IPS DF 4.7 (cell line): ENCODE measurements at regions not wholly inside any gene's neighbourhood (a gene's known extent, or its start where the extent isn't known, plus 50 kb on each side); places are given as distances from the start of the nearest gene placed in this dataset.
"Not testable (repeated sequence)": the region's sequence is repeated elsewhere in the genome, so short reads cannot be mapped to it uniquely, and the experiment has no call there.

Experiments used
- DNase-seq: peaks from one replicate; pipeline ENCODE4 v3.0.0-alpha.2; 2013; ENCODE audit warnings: low spot score; ENCODE audit errors: extremely low read depth

DNA sequence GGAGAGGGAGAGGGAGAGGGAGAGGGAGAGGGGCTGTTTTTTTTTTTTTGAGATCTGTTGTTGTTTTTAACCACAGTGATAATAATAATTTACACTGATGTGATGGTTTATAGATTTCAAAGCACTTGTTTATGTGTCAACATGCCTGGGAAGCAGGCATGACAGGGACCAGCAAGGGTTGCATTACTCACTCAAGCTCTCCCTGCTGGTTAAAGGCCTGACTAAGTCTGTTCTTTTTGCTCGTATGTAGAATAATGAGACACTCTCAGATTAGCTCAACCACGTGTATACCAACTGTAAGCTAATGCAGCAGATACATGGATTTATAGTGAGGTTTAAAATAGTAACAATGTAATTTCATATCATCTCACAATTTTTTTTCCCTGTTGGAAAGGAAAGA is 134.6 kb upstream of the BOD1L1 start:
- no peak for DNase-seq

DNA sequence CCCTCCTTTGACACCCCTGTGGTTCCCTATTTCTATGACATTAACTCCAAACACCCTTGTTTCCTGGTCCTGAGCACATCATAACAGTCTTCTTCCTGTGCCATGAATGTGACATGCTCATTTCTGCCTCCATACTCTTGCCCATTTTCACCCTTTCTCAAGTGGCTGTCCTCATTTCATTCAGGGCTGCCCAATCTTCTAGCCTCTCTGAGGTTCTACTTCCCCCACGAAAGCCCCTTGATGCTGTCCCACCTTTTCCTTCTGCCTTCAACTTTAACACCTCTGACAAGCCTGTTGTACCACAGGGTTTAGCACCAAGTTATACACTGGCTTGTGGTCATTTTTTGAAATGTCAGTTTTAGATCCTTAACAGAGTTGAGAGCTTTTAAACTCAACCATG is 136.2 kb upstream of the BOD1L1 start:
- no peak for DNase-seq

DNA sequence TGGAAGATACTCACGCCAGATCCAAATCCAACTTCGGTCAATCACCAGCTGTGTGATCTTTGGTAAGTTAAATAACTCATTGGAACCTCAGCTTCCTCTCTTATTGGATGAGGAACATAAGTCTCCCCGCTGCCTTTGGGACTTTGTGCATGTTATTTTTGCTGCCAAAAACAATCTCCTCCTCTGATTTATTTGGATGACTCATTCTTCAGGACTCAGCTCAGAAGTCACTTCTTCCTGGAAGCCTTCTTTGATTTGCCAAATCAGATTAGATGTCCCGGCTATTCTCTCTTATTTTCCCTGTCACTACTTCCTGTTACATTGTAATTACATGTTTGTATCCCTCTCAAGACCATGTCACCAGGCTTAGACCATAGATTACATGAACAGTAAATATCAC is 138.0 kb upstream of the BOD1L1 start:
- no peak for DNase-seq

DNA sequence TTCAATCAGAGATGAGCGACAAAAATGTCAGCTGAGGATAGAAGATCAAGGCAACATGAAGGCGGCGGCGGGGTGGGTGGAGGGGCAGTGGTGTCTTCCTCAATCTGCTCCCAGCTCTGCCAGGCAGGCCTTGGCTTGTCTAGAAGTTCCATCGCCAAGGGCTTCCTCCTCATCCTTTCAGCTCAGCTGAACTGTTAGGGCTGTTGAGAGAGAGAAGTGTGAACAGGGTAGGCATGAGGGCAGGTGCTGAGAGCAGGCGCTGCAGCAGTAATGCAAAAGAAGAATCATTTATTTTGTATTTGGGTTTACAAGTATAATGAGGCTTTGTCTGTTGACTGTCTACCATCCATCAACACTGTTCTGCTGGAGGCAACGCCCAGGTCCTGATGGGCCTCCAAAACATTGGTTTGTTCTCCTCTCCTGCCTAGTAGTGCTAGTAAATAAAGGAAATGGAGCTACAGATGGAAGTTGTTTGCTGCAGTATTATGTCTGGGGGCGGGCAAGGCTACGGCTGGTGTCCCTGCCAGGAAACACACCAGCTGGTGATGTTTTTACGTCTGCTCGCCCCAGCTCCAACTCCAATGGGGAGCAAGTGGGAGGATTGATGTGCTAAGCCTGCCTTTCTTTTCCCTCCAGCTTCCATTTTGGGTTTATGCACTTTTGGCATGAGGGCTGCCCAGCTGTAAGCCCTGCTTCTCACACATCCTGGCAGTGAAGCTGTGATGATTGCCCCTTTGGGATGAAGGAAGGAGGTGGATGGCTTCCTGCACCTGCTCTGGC is 139.4 kb upstream of the BOD1L1 start:
- DNase-seq: no peak

DNA sequence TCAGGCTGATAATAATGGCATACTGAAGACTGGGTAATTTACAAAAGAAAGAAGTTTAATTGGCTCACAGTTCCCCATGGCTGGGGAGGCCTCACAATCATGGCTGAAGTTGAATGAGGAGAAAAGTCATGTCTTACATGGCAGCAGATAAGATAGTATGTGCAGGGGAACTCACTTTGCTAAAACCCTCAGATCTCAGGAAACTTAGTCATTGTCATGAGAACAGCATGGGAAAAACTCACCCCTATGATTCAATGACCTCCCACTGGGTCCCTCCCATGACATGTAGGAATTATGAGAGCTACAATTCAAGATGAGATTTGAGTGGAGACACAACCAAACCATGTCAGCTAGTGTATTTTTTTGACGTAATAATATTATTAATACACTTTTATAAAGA is 149.8 kb upstream of the BOD1L1 start:
- DNase-seq: no peak

DNA sequence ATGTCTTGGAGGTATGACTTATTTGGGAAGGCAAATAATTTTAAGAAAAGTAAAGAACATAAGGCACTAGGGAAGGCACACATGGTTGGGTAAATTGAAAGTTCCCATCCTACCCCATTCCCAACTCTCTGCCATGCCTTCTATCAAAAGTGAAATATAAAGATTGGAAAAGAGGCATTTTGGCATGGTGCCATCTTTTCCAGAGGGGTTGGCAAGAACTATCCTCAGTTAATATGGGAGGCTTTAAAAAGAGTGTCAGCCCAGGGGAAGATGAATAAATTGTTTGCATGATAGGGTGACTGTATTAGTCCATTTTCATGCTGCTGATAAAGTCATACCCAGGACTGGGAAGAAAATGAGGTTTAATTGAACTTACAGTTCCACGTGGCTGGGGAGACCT is 150.8 kb upstream of the BOD1L1 start:
- no peak for DNase-seq

DNA sequence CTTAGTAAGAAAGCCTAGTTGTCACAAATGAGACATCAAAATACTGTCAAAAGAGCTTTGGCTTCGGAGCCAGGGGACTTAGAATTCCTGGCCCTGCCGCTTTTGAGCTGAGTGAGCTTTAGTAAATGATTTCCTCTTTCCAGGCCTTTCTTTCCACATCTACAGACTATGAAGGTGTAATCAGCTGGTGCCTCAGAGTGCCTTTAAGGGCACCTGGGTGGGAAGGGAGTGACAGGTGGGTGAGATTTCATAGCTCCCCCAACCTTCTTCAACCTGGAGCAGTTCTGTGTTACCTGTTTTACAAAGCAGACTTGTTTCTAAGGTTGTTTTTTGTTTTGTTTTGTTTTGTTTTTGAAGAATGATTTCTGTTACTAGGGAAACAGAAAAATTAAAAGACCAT is 154.7 kb upstream of the BOD1L1 start:
- no peak for DNase-seq

DNA sequence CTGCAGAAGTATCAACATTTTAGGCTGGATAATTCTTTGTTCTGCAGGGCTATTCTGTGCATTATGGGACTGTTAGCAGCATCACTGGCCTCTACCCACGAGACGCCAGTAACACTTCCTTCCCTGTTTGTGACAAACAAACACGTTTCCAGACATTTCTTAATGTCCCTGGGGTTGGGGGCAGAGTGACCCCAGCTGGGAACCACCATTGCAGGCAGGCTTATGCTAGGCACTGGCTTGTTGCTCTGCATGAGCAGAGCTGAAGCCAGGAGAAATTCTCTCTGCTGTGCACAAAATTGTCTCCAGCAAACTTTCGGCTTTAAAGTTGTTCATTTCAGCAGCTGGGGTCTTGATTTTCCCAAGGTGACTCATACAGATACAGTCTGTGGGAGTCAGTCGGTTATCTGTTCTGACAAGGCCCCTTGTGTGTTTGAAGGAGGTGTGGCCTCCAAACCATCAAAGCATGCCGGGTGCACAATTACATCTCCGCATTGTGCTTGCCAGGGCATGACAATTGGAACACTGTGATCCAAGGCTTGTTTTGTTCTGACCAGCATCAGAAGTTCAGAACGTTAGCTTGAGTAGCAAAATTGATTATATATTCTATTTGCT is 156.4 kb upstream of the BOD1L1 start:
- DNase-seq: no peak

DNA sequence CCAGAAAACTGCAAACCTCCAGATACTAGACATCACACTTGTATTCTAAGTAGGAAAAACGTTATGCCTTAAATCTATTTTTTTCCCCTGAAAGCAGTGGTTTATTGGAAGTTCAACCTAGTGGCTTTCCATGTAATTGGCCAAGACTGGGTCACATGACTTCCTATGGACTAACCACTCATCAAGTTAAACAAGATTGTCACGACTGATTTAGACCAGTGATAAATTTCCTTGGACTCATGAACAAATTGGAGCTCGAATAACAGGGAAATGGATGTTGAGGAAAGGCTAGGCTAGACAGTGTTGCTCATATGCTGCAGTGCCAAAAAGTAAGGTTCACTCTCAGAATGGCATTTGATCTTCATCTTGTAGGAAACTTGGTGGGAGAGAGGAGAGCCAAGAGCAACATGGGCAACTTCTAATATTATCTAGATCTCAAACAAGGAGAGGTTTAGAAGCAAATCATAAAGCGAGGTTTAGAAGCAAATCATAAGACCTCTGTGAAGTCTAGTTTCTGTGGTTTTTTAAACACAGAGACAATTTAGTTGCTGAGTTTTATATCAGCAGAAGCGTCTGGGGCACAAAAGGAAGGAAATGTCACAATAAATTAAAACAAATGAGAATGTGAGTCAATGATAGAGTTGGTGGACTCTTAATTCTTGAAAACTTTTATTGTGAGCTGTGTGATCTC is 165.6 kb upstream of the BOD1L1 start:
- DNase-seq: no peak

DNA sequence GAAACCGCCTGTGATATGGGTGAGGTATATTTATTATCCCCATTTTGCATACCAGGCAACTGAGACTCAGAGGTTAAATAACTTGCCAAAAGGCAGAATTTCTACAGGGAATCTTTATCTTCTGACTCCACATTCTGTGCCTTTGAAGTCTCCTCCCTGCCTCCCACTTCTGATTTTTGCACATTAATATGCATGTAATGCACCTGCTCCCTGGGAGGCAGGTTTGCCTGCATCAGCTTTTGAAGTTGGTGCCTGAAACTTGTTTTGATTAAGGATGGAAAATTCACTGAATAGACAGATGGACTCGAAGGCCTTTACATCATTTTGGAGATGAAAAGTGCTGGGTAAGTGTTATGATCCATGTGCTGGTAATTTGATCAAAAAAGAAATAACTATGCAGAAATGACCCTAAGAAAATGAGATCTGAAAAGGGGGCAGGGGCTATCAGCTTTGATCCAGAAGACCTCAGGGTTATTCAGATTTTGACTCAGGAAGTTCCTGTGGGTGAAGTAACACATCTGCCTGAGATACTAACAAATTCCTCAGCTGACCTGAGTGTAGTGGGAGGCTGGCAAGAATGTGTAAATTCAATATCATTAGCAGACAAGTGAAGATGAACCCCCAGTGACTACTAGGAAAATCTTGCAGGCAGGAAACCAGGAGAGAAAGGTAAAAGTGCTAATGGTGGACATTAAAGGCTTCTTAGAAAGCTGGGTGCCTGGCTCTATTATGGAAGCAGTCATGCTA is 167.5 kb upstream of the BOD1L1 start:
- DNase-seq: no peak

DNA sequence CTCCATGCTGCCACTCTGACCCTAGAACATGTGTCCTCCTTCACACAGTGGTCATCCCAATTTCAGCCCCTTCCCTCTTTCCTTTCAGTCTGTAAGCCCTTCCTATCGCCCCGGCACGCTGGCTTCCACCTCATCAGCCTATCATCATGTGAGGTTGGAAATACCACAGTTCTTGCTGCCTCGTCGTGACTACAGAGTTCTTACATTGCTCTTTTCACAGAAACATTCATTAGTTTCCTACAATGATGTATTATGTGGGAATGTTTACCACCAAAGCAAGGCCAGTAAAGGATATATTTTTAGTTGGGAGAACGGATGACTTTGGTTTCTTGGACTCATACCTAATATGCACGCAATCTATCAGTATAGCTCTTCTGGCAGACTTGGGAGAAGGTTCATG is 169.5 kb upstream of the BOD1L1 start:
- DNase-seq: no peak

DNA sequence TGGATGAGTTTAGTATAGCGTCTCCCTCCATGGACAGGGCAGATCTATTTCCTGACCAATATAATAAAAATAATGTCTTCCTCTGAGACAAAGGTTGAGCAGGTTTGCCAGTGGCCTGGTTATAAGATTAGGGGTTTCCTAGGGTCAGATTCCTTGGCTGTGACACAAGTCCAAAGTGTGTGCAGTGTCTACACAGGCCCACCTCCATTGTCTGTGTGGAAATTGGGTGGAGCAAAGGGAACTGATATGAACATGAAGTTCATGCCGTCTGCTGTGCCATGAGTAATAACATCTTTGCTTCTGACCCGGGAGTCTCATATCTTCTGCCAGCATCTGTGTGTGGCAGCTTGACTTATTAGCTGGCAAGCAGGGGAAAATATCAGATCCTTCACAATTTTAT is 187.7 kb upstream of the BOD1L1 start:
- no peak for DNase-seq

DNA sequence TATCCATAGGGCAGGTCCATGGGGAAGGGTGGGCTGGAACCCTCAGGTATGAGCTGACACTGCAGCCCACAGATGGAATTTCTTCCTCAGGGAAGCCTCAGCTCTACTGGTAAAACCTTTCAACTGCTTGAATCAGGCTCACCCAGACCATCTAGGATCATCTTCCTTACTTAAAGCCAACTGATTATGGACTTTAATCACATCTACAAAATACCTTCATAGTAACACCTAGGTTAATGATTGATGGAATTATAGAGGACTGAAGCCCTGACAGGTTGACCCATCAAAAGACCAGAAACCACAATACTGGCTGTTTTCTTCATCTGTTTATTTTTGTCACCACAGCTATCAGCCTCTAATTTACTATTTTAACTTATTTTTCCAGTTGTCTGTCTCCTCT is 188.9 kb upstream of the BOD1L1 start:
- DNase-seq: no peak

DNA sequence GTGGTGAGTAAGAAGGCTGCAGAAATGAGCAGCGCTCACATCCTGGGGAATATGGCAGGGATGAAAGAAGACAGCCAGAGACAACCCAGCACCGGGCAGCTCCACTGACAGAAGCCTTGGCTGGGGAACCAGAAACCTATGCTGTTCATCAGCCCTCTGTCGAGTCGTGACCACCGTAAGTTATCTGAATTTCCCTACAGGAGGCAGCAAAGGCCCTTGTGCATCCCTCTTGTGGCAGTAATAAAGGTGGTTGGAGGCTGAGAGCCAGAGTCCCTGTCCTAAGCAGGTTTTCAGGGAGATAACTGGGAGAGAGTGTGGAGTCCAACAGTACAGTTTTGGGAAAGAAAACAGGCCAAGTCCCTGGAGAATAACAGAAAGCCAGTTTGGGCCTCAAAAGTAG is 194.0 kb upstream of the BOD1L1 start:
- peak; percentile 36 for DNase-seq

DNA sequence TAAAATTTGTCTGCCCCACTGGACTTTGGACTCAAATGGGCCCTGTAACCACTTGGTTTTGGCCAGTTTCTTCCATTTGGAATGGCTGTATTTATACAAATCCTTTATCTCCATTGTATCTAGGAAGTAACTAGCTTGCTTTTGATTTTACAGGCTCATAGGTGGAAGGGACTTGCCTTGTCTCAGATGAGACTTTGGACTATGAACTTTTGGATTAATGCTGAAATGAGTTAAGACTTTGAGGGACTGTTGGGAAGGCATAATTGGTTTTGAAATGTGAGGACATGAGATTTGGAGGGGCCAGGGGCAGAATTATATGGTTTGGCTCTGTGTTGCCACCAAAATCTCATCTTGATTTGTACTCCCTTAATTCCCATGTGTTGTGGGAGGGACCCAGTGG is 198.3 kb upstream of the BOD1L1 start:
- DNase-seq: not testable (repeated sequence)

DNA sequence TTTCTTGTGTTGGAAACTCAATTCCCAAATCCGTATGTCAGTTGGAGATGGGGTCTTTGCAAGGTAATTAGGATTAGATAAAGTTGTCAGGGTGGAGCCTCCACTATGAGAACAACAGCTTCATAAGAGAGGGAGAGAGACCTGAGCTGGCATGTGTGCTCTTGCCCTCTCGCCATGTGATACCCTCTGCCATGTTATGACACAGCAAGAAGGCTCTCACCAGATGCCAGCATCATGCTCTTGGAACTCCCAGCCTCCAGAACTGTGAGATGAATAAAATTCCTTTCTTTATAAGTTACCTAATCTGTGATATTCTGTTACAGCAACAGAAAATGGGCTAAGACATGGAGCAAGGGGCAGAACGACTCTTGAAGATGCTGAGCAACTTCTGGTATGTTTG is 201.9 kb upstream of the BOD1L1 start:
- no peak for DNase-seq

DNA sequence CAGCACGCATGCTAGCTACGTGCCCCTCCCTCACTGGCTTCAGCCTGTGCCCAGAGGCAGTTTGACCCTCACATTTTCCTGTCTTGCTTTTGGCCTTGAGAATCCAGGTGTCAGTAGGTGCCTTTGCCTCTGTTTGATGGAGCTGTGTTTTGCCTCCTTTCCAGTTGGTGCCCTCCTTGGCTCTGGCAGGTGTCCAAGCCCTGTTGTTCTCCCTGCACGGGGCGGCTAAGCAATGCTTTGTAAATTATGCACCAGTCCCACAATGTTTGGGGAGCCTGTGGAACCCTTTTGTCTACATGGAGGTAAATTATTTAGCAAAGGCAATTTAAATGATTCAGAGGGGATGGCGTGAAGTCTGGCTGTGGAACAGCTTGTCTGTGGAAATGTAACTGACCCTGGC is 202.9 kb upstream of the BOD1L1 start:
- no peak for DNase-seq

DNA sequence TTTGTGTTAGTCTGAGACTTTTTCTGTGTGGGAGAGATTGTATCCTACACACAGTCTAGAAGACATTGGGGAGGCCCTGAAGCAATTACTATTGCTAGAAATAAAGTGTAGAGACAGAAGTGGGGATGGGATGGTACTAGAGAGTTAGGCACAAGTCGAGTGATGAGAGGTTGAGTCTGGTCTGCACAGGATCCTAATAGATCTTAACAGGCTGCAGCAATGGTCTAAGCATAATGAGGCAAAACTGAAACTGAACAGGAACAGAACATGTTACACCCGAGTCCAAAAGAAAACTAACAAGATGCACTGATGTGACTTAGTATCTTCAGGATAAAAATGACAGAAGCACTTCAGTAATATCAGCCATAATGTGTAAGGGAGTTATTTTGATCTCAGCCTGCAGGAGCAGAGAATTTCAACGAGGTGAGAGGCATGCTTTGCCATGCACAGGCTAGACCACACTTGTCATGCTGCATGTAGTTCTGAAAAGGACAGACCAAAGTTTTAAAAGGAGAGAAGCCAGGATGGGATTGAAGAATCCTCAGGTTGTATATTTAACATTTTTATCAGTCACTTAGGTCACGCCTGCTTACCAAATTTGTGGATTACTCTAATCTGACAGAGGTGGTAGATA is 205.8 kb upstream of the BOD1L1 start:
- no peak for DNase-seq

DNA sequence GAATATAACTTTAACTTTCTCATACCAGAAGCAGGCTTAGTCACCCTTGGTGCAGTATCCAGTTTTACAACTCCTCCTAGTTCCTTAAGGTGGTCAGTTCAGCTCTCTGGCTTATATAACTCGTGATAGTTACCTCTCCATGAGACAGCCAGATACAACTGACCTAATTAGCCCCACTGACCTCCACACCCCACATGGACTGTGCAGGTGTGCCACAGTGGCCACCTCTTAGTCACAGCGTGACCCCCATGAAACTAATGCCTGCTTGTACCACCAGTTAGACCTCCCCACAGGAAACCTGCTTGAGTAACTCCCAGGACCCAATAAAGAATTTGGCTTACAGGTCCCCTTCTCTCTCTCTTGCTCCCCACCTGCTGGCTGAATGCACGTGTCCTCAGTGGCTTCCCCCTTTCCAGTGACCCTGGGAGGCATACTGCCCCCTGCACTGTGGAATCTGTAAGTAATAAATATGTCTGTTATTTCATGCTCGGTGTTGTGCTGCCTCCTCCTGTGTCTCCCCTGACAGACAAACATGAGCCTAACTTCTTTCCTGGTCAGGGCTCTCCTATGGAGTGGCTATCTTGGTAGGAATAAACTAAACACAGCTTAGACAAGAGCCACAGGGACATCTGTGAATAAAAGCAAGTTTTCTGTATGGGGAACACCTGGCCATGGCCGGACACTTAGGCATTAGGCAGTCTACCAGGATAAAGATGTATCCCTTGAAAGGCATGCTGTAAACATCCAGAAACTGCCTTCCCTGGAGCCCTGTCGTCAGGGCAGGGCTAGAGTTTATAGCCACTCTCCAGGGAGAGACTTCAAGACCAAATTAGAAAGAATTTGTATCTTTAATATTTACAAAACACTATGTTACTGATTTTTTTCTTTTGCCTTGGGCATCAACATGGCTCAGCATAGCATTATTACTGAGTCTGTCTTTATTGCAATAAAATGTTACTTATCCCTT is 209.7 kb upstream of the BOD1L1 start:
- no peak for DNase-seq

DNA sequence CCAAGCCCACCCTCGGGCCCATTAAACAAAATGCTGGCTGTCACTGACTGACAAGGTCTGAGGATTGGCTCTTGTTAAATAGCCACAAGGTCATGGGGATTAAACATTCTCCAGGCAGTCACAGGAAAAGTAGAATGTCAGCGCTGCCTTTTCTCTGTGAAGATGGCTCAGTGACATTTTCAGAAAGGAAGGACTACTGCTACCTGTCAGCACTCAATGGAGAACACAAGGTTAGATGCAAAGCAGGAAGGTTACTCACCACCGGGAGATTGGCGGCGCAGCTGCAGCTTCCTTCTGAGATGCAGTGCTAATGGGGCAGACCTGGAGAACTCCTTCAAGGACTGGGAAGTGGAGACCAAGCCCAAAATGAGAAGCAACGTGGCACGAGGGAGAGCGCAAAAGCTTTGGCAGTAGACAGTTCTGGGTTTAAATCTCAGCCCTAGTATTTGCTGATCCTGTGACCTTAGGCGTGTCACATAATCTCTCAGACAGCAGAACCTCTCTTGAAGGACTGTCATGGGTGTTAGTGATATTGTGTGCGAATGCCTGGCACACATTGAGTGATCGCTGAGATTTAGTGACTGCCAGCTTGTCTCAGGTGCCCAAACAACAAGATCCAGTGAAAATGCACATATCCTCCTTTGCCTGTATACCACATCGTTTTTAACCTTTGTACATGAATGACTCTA is 213.1 kb upstream of the BOD1L1 start:
- DNase-seq: no peak
